ENCODE measurements at regions not wholly inside any gene's neighbourhood (a gene's known extent, or its start where the extent isn't known, plus 50 kb on each side); places are given as distances from the start of the nearest gene placed in this dataset.
"Not testable (repeated sequence)": the region's sequence is repeated elsewhere in the genome, so short reads cannot be mapped to it uniquely, and the experiment has no call there.

GRCh38 chr1:206314951-206315636, 111.8 kb downstream of the SRGAP2 start:
- not testable (repeated sequence) for DNase-seq

DNA sequence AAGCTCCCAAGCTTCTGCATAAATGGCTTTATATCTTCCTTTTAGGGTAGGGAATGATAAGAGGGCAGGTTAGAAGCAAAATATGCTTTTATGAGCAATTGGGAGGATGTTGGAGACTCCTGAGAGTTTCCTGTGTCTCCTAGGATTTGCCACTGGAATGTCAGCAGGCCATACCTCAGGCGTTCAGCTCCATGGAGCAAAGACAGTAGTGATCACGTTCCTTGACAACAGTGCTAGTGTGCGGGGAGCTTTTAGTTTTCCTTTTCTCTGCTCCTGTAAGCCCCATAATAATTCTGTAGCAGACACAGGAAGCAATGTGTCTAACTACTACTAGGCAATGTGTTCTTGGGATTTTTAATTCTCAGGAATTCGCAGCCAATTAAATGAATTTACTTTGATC, 113.6 kb downstream of the SRGAP2 start:
- DNase-seq: not testable (repeated sequence)

DNA sequence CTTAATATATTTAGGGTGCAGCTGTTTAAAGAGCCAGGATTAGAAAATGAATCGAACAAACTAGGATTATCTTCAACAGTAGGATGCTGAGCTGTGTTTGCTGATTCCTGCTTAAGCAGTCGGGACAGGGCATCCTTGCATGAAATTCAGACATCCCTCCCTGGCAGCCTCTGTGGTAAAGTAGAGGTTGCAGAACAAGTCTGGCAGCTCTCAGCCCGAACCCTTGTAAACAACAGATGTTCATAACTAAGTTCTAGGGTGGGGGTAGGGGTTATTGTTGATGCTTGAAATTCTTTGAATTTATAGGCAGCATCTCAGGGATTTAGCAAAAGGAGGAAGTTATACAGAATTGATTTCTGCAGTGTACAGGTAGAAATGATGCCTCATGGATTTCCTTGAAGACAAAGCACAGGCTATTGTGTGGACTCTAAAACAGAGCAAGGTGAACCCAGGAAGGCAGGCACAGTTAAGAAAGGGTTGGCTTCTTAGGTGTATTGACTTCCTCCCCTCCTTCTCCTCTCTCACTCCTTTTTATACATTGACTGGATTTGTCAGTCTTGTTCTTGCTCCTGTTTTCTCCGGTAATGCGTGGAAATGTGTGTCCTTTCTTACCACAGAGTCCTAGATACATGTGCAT, 114.7 kb downstream of the SRGAP2 start:
- not testable (repeated sequence) for DNase-seq

GRCh38 chr1:206320227-206320626, 116.9 kb downstream of the SRGAP2 start:
- not testable (repeated sequence) for DNase-seq

DNA sequence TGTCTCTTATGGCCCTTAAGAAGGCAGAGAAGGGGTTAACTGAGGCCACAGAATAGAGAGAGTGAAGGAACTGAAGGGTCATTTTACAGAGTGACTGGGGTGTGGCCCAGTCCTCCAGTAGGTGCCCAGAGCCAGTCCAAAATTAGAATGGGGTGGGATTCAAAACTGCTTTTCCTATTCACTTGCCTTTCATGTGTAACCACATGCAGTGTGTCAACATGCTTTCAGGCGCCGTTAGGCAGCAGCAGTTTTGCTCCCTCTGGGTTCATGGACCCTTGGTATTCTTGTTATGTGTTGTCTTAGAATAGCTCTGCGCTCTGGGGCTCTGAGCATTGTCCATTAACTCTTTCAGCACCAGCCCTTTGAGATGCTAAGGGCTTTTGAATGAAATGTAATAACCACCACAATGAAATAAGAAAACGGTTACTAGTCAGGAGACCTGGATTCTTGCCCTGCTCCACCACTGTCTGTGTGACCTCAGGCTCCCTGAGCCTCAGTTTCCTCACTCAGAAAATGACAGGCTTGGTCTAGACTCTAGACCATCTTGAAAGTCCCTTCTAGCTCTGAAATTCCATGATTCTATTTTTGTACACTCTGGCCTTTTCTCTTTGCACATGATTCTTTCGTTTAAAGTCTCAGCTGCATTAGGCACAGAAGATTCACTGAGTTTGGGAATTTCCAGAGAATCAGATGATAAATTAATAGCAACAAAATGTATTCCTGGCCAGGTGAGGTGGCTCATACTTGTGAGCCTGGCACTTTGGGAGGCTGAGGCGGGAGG, 123.0 kb downstream of the SRGAP2 start:
- not testable (repeated sequence) for DNase-seq

GRCh38 chr1:206331597-206331996, 128.3 kb downstream of the SRGAP2 start:
- DNase-seq: not testable (repeated sequence)

DNA sequence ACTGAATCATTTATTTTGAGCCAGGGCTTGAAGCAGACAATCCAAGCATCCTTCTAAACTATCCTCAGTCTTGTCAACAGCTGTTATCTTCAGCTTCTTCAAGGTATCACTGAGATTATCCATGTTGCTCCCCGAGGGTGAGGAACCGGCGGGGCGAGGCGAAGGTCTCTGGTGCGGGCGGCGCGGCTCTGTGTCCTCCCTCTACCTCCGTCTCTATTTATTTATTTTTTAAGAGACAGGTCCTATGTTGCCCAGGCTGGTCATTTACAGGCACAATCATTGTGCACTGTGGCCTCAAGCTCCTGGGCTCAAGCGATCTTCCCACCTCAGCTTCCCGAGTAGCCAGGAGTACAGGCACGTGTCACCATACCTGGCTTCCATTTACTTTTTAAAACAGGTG, 130.0 kb downstream of the SRGAP2 start:
- not testable (repeated sequence) for DNase-seq

GRCh38 chr1:206333897-206334296, 130.6 kb downstream of the SRGAP2 start:
- not testable (repeated sequence) for DNase-seq

GRCh38 chr1:206334481-206334880, 131.1 kb downstream of the SRGAP2 start:
- DNase-seq: not testable (repeated sequence)

GRCh38 chr1:206335162-206335561, 131.8 kb downstream of the SRGAP2 start:
- not testable (repeated sequence) for DNase-seq

- DNase-seq: not testable (repeated sequence)
Observed at GRCh38 chr1:206335875-206336846, 132.8 kb downstream of the SRGAP2 start.

- peak; percentile 8 for DNase-seq
Observed at GRCh38 chr1:206337024-206337423, 133.3 kb upstream of the IKBKE start.

GRCh38 chr1:206350493-206351275, 119.6 kb upstream of the IKBKE start:
- peak; percentile 4 for DNase-seq

DNA sequence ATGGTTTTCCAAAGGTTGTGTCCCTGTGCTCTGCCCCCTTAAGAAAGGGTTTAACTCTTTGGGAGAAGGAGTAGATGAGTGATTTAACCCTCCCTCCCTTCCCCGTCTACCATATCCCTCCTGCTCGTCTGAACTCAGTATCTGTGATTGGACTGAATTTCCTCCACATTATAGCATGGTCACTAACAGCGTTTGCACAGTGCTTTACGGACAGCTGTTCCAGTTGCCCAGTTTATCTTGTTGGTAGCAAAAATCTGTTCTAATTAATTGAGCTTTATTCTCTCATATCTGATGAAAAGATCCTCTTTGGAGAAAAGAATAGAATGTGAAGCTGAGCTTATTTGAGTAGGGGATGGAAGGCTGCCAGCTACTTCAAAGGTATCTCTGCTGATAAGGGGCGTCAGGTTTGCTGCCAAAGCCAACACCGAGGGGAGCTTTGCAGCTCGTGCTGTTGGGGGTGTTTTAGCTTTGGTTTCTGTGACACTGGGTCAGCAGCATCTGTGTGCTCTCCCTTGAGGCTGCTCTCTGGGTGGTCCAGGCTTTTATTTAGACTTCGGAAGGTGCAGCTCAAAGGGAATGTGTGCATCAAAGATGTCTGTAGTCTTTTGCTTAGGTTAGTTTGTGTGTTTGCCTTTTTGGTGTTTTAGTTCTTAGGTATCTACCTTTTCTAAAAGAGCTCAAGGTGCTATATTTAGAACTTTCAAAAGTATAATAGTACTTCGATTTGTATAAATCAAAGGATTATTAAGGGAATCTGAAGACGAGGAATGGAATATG, 118.8 kb upstream of the IKBKE start:
- DNase-seq: not testable (repeated sequence)

- peak; percentile 51 for DNase-seq
Observed at GRCh38 chr1:206356310-206356709, 114.0 kb upstream of the IKBKE start.

DNA sequence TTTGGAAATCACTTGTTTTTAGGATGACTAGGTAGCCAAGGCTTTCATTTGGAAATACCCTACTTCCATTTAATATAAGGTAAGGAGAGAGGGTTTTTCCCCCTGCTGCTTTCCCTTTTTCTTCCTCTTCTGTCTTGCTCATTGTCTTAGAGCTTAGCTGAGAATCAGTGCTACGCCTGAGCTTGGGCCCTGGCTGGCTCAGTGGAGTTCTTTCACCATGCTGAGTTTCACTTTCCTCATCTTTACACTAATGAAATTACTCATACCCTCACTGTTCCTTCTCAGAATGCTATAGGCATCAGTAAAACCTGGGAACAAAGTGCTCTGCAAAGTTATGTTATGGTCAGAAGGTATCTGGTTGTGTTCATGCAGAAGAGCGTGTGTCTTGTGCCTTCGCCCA, 112.3 kb upstream of the IKBKE start:
- not testable (repeated sequence) for DNase-seq

- not testable (repeated sequence) for DNase-seq
Observed at GRCh38 chr1:206358771-206359170, 111.5 kb upstream of the IKBKE start.

GRCh38 chr1:206359377-206359776, 110.9 kb upstream of the IKBKE start:
- DNase-seq: not testable (repeated sequence)

DNA sequence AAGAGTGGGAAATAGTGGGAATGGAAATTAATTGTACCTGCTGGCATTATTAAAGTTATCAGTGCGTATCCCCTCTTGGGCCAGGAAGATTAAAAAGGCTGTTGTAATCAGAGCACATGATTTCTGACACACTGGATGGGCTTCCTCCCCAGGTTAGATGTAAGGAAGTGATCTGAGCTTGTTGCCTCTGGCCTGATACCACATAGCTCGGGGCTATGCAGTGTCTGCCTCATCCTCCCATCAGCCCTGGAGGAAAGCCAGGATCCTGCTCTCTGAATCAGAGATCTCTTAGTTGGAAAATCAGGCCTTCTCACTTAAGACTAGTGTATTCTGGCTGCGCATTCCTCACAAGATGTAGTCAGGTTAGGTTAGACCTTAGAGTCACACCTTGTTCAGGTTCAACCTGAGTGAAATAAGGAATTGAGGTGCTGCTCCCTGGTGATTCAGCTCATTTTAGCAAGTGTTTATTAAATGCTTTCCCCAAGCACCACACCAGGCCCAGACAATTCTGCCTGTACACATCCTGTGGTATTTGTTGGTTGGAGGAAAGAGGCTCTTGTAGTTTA, 108.2 kb upstream of the IKBKE start:
- DNase-seq: not testable (repeated sequence)

- DNase-seq: not testable (repeated sequence)
Observed at GRCh38 chr1:206362994-206363393, 107.3 kb upstream of the IKBKE start.
